ENCODE measurements at regions not wholly inside any gene's neighbourhood (a gene's known extent, or its start where the extent isn't known, plus 50 kb on each side); places are given as distances from the start of the nearest gene placed in this dataset.

DNA sequence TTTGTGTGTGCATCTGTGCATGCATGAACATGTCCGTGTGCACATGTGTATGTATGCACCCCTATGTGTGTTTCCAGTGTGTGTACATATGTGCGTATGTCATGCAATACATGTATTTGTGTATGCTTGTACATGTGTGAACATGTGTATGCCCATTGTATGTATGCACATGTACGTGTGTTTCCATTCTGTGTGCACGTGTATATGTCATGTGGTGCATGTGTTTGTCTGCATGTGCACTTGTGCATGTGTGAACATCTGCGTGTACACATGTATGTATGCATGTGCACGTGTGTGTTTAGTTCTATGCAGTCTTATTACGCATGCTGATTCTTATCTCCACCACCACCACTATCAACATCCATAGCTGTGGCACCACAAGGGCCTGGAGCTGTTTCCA is 403.5 kb upstream of the IRX4 start:
- Histone ChIP-seq H3K27me3 (no peaks in the 10 kb centered on the region), H3K36me3 (no peaks in the 10 kb centered on the region), H3K9me3 (no peaks in the 10 kb centered on the region), H3K4me3 (no peak overlapping the region), H3K4me1 (no peaks in the 10 kb centered on the region), H3K9ac (ENCODE audit: low read depth in 2 of 2, low read length in 2 of 2) (no peak overlapping the region), H3K27ac (no peak overlapping the region)
- DNase-seq, result no peak
- no peak for TF ChIP-seq CTCF (IDR thresholded peaks at IDR 0.05)
- intact Hi-C loops (cut with DNase I), result no loop called here

GRCh38 chr5:2284678-2285077 is 402.0 kb upstream of the IRX4 start:
- Histone ChIP-seq H3K4me1 (no peaks in the 10 kb centered on the region), H3K9ac (ENCODE audit: low read depth in 2 of 2, low read length in 2 of 2) (no peak overlapping the region), H3K27ac (no peak overlapping the region), H3K4me3 (no peak overlapping the region), H3K27me3 (no peaks in the 10 kb centered on the region), H3K9me3 (no peaks in the 10 kb centered on the region), H3K36me3 (no peaks in the 10 kb centered on the region)
- no peak for TF ChIP-seq CTCF (IDR thresholded peaks at IDR 0.05)
- intact Hi-C loops (cut with DNase I), result no loop called here
- no peak for DNase-seq

DNA sequence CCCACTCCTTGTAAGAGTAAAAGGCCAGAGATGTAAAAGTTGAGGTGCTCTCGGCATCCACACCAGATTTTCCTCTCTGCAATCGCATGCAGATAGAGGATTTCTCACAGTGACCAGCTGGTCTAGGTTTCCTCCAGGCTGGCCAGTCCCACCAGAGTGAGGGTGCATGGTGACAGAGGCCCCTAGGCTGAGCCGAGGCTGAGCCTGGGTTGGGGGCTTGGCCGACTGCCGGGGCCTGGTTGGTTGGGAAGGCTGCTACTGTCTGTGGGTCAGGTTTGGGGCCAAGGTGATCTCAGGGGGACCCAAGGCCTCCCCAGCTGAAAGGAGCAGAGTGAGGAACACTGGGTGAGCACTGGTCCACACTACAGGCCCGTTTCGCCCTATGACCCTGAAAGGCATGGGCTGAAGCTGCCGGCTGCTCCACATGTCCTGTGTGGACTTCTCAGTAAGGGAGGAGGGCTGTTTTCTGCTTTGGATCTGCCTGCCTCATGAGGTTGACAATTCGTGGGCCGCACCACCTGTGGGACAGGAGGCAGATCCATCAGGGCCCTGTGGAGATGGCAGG is 400.8 kb upstream of the IRX4 start:
- Histone ChIP-seq H3K27me3 (no peaks in the 10 kb centered on the region), H3K36me3 (no peaks in the 10 kb centered on the region), H3K4me1 (no peaks in the 10 kb centered on the region), H3K9me3 (no peaks in the 10 kb centered on the region), H3K27ac (no peak overlapping the region), H3K9ac (ENCODE audit: low read depth in 2 of 2, low read length in 2 of 2) (no peak overlapping the region), H3K4me3 (no peak overlapping the region)
- TF ChIP-seq CTCF (IDR thresholded peaks at IDR 0.05), result no peak
- no peak for DNase-seq
- intact Hi-C loops (cut with DNase I), result no loop called here

DNA sequence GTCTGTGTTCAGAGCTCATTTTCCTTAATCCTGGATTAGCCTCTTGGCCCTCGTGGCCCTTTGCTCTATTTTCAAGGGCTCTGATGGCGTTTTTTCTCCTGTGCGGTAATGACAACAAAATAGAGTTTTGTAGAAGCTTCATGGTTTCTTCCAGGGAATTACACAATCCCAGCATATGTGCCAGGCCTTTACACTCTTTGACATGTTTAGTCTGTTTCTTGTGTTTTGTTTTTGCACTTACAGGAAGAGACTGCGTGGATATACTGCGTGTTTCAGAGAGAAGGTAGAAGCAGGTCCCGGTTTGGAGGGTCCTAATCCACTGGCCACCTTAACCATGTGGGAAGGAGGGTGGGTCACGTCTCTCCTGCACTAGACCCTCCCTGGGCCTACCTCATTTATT is 400.2 kb upstream of the IRX4 start:
- Histone ChIP-seq H3K9me3 (no peaks in the 10 kb centered on the region), H3K4me3 (no peak overlapping the region), H3K27ac (no peak overlapping the region), H3K9ac (ENCODE audit: low read depth in 2 of 2, low read length in 2 of 2) (no peak overlapping the region), H3K27me3 (no peaks in the 10 kb centered on the region), H3K4me1 (no peaks in the 10 kb centered on the region), H3K36me3 (no peaks in the 10 kb centered on the region)
- intact Hi-C loops (cut with DNase I), result no loop called here
- no peak for TF ChIP-seq CTCF (IDR thresholded peaks at IDR 0.05)
- no peak for DNase-seq

DNA sequence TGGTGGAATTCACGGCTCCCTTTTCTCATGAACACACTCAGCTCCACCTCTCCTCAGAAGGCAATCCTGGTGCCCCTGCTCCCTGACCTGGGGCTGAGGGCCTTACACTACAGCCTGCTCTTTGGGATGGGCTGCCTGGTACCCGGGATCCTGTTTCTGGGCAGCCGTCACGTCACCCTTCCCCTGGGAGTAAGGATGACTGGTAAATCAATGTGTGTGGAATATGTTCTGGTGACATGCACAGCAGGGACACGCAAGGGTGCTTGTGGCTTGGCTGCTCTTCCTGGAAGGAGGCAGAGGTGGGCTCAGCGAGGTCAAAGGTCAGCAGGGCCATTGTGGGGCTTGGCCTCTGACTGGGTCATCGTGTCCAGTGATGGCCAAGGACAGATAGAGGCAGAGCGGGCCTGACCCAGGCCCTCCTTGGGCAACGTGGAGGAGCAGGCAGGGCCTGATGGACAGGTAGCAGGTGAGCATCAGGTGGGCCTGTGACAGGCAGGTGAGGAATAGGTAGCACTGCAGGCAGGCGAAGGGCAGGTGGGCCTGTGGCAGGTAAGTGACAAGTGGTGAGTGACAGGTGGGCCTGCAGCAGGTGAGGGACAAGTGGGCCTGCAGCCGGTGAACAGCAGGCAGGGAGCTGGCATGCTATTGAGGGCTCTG is 399.4 kb upstream of the IRX4 start:
- Histone ChIP-seq H3K9me3 (no peaks in the 10 kb centered on the region), H3K9ac (ENCODE audit: low read depth in 2 of 2, low read length in 2 of 2) (no peak overlapping the region), H3K4me3 (no peak overlapping the region), H3K4me1 (no peaks in the 10 kb centered on the region), H3K27ac (no peak overlapping the region), H3K27me3 (no peaks in the 10 kb centered on the region), H3K36me3 (no peaks in the 10 kb centered on the region)
- intact Hi-C loops (cut with DNase I), result no loop called here
- no peak for TF ChIP-seq CTCF (IDR thresholded peaks at IDR 0.05)
- DNase-seq, result no peak

All from colonic mucosa (tissue), 4 donors.